HepG2 (cell line): ENCODE measurements at regions not wholly inside any gene's neighbourhood (a gene's known extent, or its start where the extent isn't known, plus 50 kb on each side); places are given as distances from the start of the nearest gene placed in this dataset.

ENCODE experiments used
- ATAC-seq: fragments of 200-7000 bp; cut with Tn5 transposase; 3 replicates; pipeline ENCODE4 v1.9.1; 2020; ENCODE audit warnings: mild to moderate bottlenecking, moderate library complexity
- BruUV-seq: library from RNA; stranded (reverse); fragments of 400-500 nt; replicated peaks from 2 replicates; lab custom pipeline; 2021; lab: Mats Ljungman, UMichigan
- CTCF ChIA-PET: fragments of 300-600 bp; formaldehyde crosslinking; extraction: SDS; loops from one replicate; lab custom pipeline; 2021; ENCODE audit warnings: low total read pairs, inconsistent platforms, low intra/inter-chr PET ratio; lab: Yijun Ruan, JAX
- POLR2A ChIA-PET: fragments of 350-600 bp; sonication (Branson Sonifier 250); formaldehyde crosslinking; loops from one replicate; lab custom pipeline; 2020; ENCODE audit warnings: antibody characterized with exemption, inconsistent platforms; lab: Yijun Ruan, JAX
- DNase-seq: peaks from one replicate; pipeline ENCODE4 v3.0.0-alpha.2; 2015; ENCODE audit warnings: low spot score
- FAIRE-seq: peaks from 3 replicates; lab custom pipeline; 2011; peaks lifted over from hg19 to GRCh38; lab: Jason Lieb, UNC
- H2AFZ ChIP-seq: one replicate; pipeline ENCODE4 v1.6.1; 2011; ENCODE audit warnings: low read length, inconsistent platforms
- H3K27ac ChIP-seq: fragments of 300-600 bp; 3 replicates; pipeline ENCODE4 v1.8.0; 2011; ENCODE audit warnings: mixed run types, mild to moderate bottlenecking, mixed read lengths, low read length, inconsistent platforms; ENCODE audit not compliant: insufficient read depth; ENCODE audit errors: extremely low read length
- H3K27me3 ChIP-seq, 2 experiments: fragments of 200-600 bp in 1 of 2; 2 replicates in 1 of 2; 3 replicates in 1 of 2; pipeline versions ENCODE4 v1.6.0 to v1.8.0; 2011; ENCODE audit warnings: low read length in 2 of 2, mild to moderate bottlenecking in 2 of 2, moderate library complexity in 2 of 2, inconsistent platforms in 1 of 2; ENCODE audit not compliant: insufficient read depth in 2 of 2, control insufficient read depth in 1 of 2
- H3K36me3 ChIP-seq, 2 experiments: fragments of 200-600 bp in 1 of 2; replicated peaks in 1 of 2; 2 replicates in 1 of 2; 3 replicates in 1 of 2; pipeline versions ENCODE4 v1.5.1 to v1.8.0; 2011; ENCODE audit warnings: low read length in 2 of 2, inconsistent platforms in 1 of 2; ENCODE audit not compliant: insufficient read depth in 2 of 2, control insufficient read depth in 1 of 2
- H3K4me1 ChIP-seq: 2 replicates; pipeline ENCODE4 v1.5.1; 2012; ENCODE audit warnings: low read length, inconsistent platforms; ENCODE audit not compliant: insufficient read depth
- H3K4me2 ChIP-seq: 2 replicates; pipeline ENCODE4 v1.6.0; 2011; ENCODE audit warnings: low read depth, low read length, inconsistent platforms
- H3K4me3 ChIP-seq, 3 experiments: fragments of 200-600 bp in 1 of 3; sonication (generic), shearing (Covaris generic) in 1 of 3; replicated peaks in 1 of 3; 2 replicates each; pipeline ENCODE4 v1.5.1; 2011 to 2016; ENCODE audit warnings: low read length in 3 of 3, inconsistent platforms in 2 of 3, low read depth in 2 of 3, mild to moderate bottlenecking in 2 of 3, control low read depth in 1 of 3, mixed read lengths in 1 of 3; ENCODE audit not compliant: insufficient read depth in 1 of 3
- H3K79me2 ChIP-seq: one replicate; pipeline ENCODE4 v1.6.1; 2011; ENCODE audit warnings: low read length, inconsistent platforms; ENCODE audit not compliant: insufficient read depth
- H3K9ac ChIP-seq: 2 replicates; pipeline ENCODE4 v1.6.0; 2011; ENCODE audit warnings: mild to moderate bottlenecking, low read depth, low read length, inconsistent platforms; ENCODE audit not compliant: insufficient read depth
- H3K9me3 ChIP-seq: 2 replicates; pipeline ENCODE4 v1.5.1; 2012; ENCODE audit warnings: mild to moderate bottlenecking, low read length
- H4K20me1 ChIP-seq: 2 replicates; pipeline ENCODE4 v1.6.0; 2011; ENCODE audit warnings: inconsistent platforms, mild to moderate bottlenecking, low read length, moderate library complexity; ENCODE audit not compliant: insufficient read depth
- GMEB1 ChIP-seq: sonication (generic); formaldehyde crosslinking; IDR thresholded peaks from 2 replicates; pipeline ENCODE4 v1.5.1; 2020; ENCODE audit warnings: missing genetic modification reagents, mild to moderate bottlenecking, borderline replicate concordance
- HNRNPLL ChIP-seq: fragments of 200-400 bp; formaldehyde crosslinking; IDR thresholded peaks from 2 replicates; pipeline ENCODE4 v1.6.1; 2017; ENCODE audit warnings: mild to moderate bottlenecking, low read depth, low read length; ENCODE audit not compliant: poor library complexity, severe bottlenecking
- RNF2 ChIP-seq: fragments of 450-650 bp; conservative IDR thresholded peaks from 2 replicates; pipeline ENCODE4 v1.6.1; 2016; ENCODE audit warnings: low read depth
- ZHX2 ChIP-seq, 2 experiments: sonication (generic) in 1 of 2; formaldehyde crosslinking in 1 of 2; IDR thresholded peaks; 2 replicates each; pipeline versions ENCODE4 v1.6.1 to v1.9.0; 2014 to 2022; ENCODE audit warnings: antibody characterized with exemption in 1 of 2, borderline replicate concordance in 1 of 2, inconsistent platforms in 1 of 2, low read depth in 1 of 2, missing genetic modification reagents in 1 of 2
- ZNF136 ChIP-seq: sonication (generic); formaldehyde crosslinking; IDR thresholded peaks from 2 replicates; pipeline ENCODE4 v1.8.1; 2022; ENCODE audit warnings: low read depth, mild to moderate bottlenecking, moderate library complexity, missing genetic modification reagents
- ZNF274 ChIP-seq: sonication (generic); formaldehyde crosslinking; IDR thresholded peaks from 2 replicates; pipeline ENCODE4 v1.5.1; 2020; ENCODE audit warnings: mild to moderate bottlenecking, missing genetic modification reagents
- ZNF761 ChIP-seq: sonication (generic); formaldehyde crosslinking; conservative IDR thresholded peaks from 2 replicates; pipeline ENCODE4 v1.4.0; 2020; ENCODE audit warnings: mild to moderate bottlenecking, missing genetic modification reagents
- WGBS: methylation state at CpG from one replicate; pipeline ENCODE4 v1.1.6; 2017; ENCODE audit warnings: low lambda C conversion rate; 5-methylcytosine and 5-hydroxymethylcytosine counted together
- in situ Hi-C: cut with HindIII; loops from 2 replicates; pipeline ENCODE4 v1.10.0; 2017; ENCODE audit warnings: low pct_unique_long_range_greater_than_20kb; ENCODE audit not compliant: extremely low pct_ligation_motif_present
- intact Hi-C: fragments of 100-400 bp; cut with micrococcal nuclease; formaldehyde crosslinking; loops from one replicate; pipeline ENCODE4 v1.10.0; 2022; ENCODE audit not compliant: unreplicated experiment

GRCh38 chr13:24022568-24022967 is 125.3 kb upstream of the C1QTNF9B start (continued):
- TF ChIP-seq ZHX2 (IDR thresholded peaks at IDR 0.05; ENCODE audit: low read depth) (no peak), ZHX2 (CRISPR knock-in tag; IDR thresholded peaks at IDR 0.05; ENCODE audit: borderline replicate concordance) (no peak), HNRNPLL (no peak)

GRCh38 chr13:24023073-24023472 is 125.8 kb upstream of the C1QTNF9B start:
- Histone ChIP-seq H3K27me3 (no peaks in the 10 kb centered on the region), H4K20me1 (no peaks in the 10 kb centered on the region), H3K79me2 (no peaks in the 10 kb centered on the region), H3K27ac (no peak overlapping the region), H3K36me3 (no peaks in the 10 kb centered on the region), H3K9ac (no peak overlapping the region), H2AFZ (no peak overlapping the region), H3K4me3 (no peak overlapping the region), H3K9me3 (no peaks in the 10 kb centered on the region), H3K4me1 (no peaks in the 10 kb centered on the region), H3K4me2 (no peak overlapping the region)
- DNase-seq (no peak), FAIRE-seq (no peak), ATAC-seq (no peak)
- WGBS: 29% methylated on average over 1 of the region's 1 CpG
- no TSS peak for BruUV-seq
- intact Hi-C loops: loop anchor here (5.0 kb wide), 1 partner anchor 139 kb away; the partner anchor contains the start of gene SPATA13
- CTCF ChIA-PET: no interaction called here
- in situ Hi-C loops: no loop called here
- POLR2A ChIA-PET: no interaction called here
- TF ChIP-seq ZNF274 (CRISPR knock-in tag) (no peak), GMEB1 (CRISPR knock-in tag) (no peak), RNF2 (no peak), ZNF761 (CRISPR knock-in tag) (no peak), ZNF136 (CRISPR knock-in tag) (no peak)
